ENCODE measurements at regions not wholly inside any gene's neighbourhood (a gene's known extent, or its start where the extent isn't known, plus 50 kb on each side); places are given as distances from the start of the nearest gene placed in this dataset.

DNA sequence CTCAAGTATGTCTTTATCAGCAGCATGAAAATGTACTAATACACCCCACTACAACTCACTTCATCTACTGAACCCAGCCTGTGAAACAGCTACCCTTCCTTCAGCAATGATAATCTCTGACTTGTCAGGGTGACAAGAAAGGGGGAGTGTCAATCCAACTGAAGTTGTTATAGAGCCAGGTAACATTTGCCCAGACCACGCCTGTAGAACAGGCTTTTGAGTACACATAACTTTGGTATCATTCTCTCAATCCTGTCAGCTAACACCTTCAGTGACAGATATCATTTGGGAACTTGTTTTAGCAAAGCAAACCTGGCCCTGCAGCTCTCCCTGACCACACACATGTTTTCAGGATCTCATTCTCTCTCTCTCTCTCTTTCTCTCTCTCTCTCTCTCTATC lies 592.2 kb downstream of the SMARCA1 start:
- H3K79me2 ChIP-seq (ENCODE audit: control insufficient read depth, insufficient read depth, low read length), result no peaks in the 10 kb centered on the region
- no peaks in the 10 kb centered on the region for H3K36me3 ChIP-seq (ENCODE audit: control insufficient read depth in 2 of 2, insufficient read depth in 2 of 2, low read length in 1 of 2)
- POLR2A ChIA-PET, result no interaction called here
- H3K9me3 ChIP-seq (replicated peaks; ENCODE audit: control insufficient read depth, insufficient read depth, low read length), result no peaks in the 10 kb centered on the region
- no peak overlapping the region for H3K4me3 ChIP-seq
- TF ChIP-seq SMAD1 (IDR thresholded peaks at IDR 0.05; ENCODE audit: low read depth, partially characterized antibody) (no peak), NFYA (IDR thresholded peaks at IDR 0.05; ENCODE audit: borderline replicate concordance, low read depth, low read length) (no peak)
- TF ChIP-seq, protein P1, sequence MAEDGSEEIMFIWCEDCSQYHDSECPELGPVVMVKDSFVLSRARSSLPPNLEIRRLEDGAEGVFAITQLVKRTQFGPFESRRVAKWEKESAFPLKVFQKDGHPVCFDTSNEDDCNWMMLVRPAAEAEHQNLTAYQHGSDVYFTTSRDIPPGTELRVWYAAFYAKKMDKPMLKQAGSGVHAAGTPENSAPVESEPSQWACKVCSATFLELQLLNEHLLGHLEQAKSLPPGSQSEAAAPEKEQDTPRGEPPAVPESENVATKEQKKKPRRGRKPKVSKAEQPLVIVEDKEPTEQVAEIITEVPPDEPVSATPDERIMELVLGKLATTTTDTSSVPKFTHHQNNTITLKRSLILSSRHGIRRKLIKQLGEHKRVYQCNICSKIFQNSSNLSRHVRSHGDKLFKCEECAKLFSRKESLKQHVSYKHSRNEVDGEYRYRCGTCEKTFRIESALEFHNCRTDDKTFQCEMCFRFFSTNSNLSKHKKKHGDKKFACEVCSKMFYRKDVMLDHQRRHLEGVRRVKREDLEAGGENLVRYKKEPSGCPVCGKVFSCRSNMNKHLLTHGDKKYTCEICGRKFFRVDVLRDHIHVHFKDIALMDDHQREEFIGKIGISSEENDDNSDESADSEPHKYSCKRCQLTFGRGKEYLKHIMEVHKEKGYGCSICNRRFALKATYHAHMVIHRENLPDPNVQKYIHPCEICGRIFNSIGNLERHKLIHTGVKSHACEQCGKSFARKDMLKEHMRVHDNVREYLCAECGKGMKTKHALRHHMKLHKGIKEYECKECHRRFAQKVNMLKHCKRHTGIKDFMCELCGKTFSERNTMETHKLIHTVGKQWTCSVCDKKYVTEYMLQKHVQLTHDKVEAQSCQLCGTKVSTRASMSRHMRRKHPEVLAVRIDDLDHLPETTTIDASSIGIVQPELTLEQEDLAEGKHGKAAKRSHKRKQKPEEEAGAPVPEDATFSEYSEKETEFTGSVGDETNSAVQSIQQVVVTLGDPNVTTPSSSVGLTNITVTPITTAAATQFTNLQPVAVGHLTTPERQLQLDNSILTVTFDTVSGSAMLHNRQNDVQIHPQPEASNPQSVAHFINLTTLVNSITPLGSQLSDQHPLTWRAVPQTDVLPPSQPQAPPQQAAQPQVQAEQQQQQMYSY (CRISPR knock-in tag; IDR thresholded peaks at IDR 0.05), result no peak
- no peaks in the 10 kb centered on the region for H4K20me1 ChIP-seq (ENCODE audit: control insufficient read depth, insufficient read depth)
- BruUV-seq (replicated peaks), result no TSS peak
- H3K4me2 ChIP-seq (ENCODE audit: control insufficient read depth, insufficient read depth), result no peak overlapping the region
- SMC1A ChIA-PET (ENCODE audit: uncharacterized antibody, unreplicated experiment), result no interaction called here
- no peak for FAIRE-seq
- H3K9ac ChIP-seq (ENCODE audit: control insufficient read depth, insufficient read depth, low read length), result no peak overlapping the region
- H3K27me3 ChIP-seq (replicated peaks in 1 of 2; ENCODE audit: control insufficient read depth in 2 of 2, insufficient read depth in 2 of 2, low read length in 1 of 2), result no peaks in the 10 kb centered on the region
- H3K27ac ChIP-seq (ENCODE audit: control insufficient read depth, insufficient read depth), result no peak overlapping the region
- intact Hi-C loops (cut with micrococcal nuclease; ENCODE audit: unreplicated experiment), result loop anchor here (10.0 kb wide), 1 partner anchor 56 kb away; no protein-coding TSS in a partner anchor
- WGBS (ENCODE audit: insufficient coverage, insufficient replicate concordance, low lambda C conversion rate, missing lambda C conversion rate), result 0% methylated on average over 1 of the region's 1 CpG
- RAD21 ChIA-PET (ENCODE audit: unreplicated experiment), result no interaction called here
- H3K4me1 ChIP-seq (ENCODE audit: control insufficient read depth, insufficient read depth, low read length), result no peaks in the 10 kb centered on the region
- no peak for DNase-seq (ENCODE audit: low read depth, low spot score)
- in situ Hi-C loops (cut with MboI), result no loop called here
- CTCF ChIA-PET, result no interaction called here
- no peak for ATAC-seq
- no peak overlapping the region for H2AFZ ChIP-seq (ENCODE audit: control insufficient read depth, low read depth, low read length)
